Stimulated activated CD4-positive, alpha-beta T cell treated with anti-CD3 and anti-CD28 coated beads, Interleukin-1b, Interleukin-23, amount 100 ng/mL, for 24 hours (primary cell): ENCODE measurements at regions not wholly inside any gene's neighbourhood (a gene's known extent, or its start where the extent isn't known, plus 50 kb on each side); places are given as distances from the start of the nearest gene placed in this dataset.

Source experiments
- DNase-seq, 4 experiments: peaks; one replicate each; pipeline ENCODE4 v3.0.0-alpha.2; 2020; ENCODE audit warnings: low read depth in 4 of 4, low spot score in 1 of 4

GRCh38 chr4:138758876-138759553, 256.6 kb upstream of the NOCT start:
- DNase-seq = no peak

- DNase-seq = no peak
These were observed 257.4 kb upstream of the NOCT start for GRCh38 chr4:138758196-138758595.

- no peak for DNase-seq
These were observed 258.1 kb upstream of the NOCT start for GRCh38 chr4:138757432-138757831.

- no peak for DNase-seq
These were observed 259.1 kb upstream of the NOCT start for GRCh38 chr4:138756519-138756918.

- DNase-seq = no peak
These were observed 264.3 kb upstream of the NOCT start for GRCh38 chr4:138751309-138751708.

- DNase-seq = no peak
These were observed 266.3 kb upstream of the NOCT start for GRCh38 chr4:138749303-138749702.

- DNase-seq = no peak
These were observed 273.7 kb upstream of the NOCT start for GRCh38 chr4:138741766-138742377.

GRCh38 chr4:138740816-138741745, 274.5 kb upstream of the NOCT start:
- DNase-seq = no peak

- DNase-seq = no peak
These were observed 279.2 kb upstream of the NOCT start for GRCh38 chr4:138736362-138736761.

GRCh38 chr4:138734746-138735145, 280.8 kb upstream of the NOCT start:
- DNase-seq = no peak

- no peak for DNase-seq
These were observed 287.0 kb upstream of the NOCT start for GRCh38 chr4:138728566-138728965.

- no peak for DNase-seq
These were observed 287.9 kb upstream of the NOCT start for GRCh38 chr4:138727731-138728130.

GRCh38 chr4:138724530-138724929, 291.1 kb upstream of the NOCT start:
- DNase-seq = no peak

GRCh38 chr4:138716559-138717335, 298.8 kb upstream of the NOCT start:
- no peak for DNase-seq

- DNase-seq = no peak
These were observed 305.3 kb upstream of the NOCT start for GRCh38 chr4:138710297-138710696.

GRCh38 chr4:138709859-138710258, 305.7 kb upstream of the NOCT start:
- no peak for DNase-seq

- DNase-seq = no peak
These were observed 307.6 kb upstream of the NOCT start for GRCh38 chr4:138707746-138708677.

GRCh38 chr4:138706201-138706600, 309.4 kb upstream of the NOCT start:
- DNase-seq = no peak

- no peak for DNase-seq
These were observed 313.3 kb upstream of the NOCT start for GRCh38 chr4:138702190-138702824.

- DNase-seq = no peak
These were observed 316.9 kb upstream of the NOCT start for GRCh38 chr4:138698641-138699040.
